SU-DHL-6 (cell line): ENCODE measurements at regions not wholly inside any gene's neighbourhood (a gene's known extent, or its start where the extent isn't known, plus 50 kb on each side); places are given as distances from the start of the nearest gene placed in this dataset.

ENCODE experiments used
- H2AFZ ChIP-seq: fragments of 200-600 bp; sonication (generic); 2 replicates; pipeline ENCODE4 v1.6.1; 2014; ENCODE audit warnings: low read depth, mild to moderate bottlenecking, moderate library complexity, mixed read lengths, antibody characterized with exemption, low read length; ENCODE audit not compliant: severe bottlenecking
- H3F3A ChIP-seq: fragments of 200-600 bp; shearing (Covaris generic); 2 replicates; pipeline ENCODE4 v1.6.0; 2016; ENCODE audit warnings: antibody characterized with exemption, mild to moderate bottlenecking; ENCODE audit not compliant: insufficient read depth
- H3K27ac ChIP-seq: fragments of 200-600 bp; sonication (generic); 2 replicates; pipeline ENCODE4 v1.5.1; 2016; ENCODE audit warnings: low read depth, mild to moderate bottlenecking, low read length, moderate library complexity, mixed read lengths
- H3K27me3 ChIP-seq: fragments of 200-600 bp; sonication (generic), shearing (Covaris generic); 2 replicates; pipeline ENCODE4 v1.6.0; 2014; ENCODE audit warnings: mild to moderate bottlenecking, low read length
- H3K36me3 ChIP-seq: fragments of 200-600 bp; sonication (generic); 2 replicates; pipeline ENCODE4 v1.6.1; 2014; ENCODE audit warnings: mild to moderate bottlenecking, low read length, mixed read lengths
- H3K4me2 ChIP-seq: fragments of 300-600, 200-600 bp; shearing (Covaris generic), sonication (generic); 2 replicates; pipeline ENCODE4 v1.6.0; 2014; ENCODE audit warnings: low read length, low read depth, mild to moderate bottlenecking; ENCODE audit not compliant: poor library complexity, severe bottlenecking
- H3K4me3 ChIP-seq: fragments of 200-600 bp; sonication (generic); 2 replicates; pipeline ENCODE4 v1.5.1; 2014; ENCODE audit warnings: antibody characterized with exemption, low read length, mild to moderate bottlenecking, mixed read lengths; ENCODE audit not compliant: insufficient read depth, poor library complexity, severe bottlenecking
- H3K79me2 ChIP-seq: fragments of 200-600 bp; sonication (generic); 2 replicates; pipeline ENCODE4 v1.6.1; 2014; ENCODE audit warnings: mild to moderate bottlenecking, low read length, moderate library complexity; ENCODE audit not compliant: insufficient read depth
- H3K9ac ChIP-seq: fragments of 200-600 bp; sonication (generic); 2 replicates; pipeline ENCODE4 v1.7.0; 2014; ENCODE audit warnings: mild to moderate bottlenecking, low read length
- H3K9me2 ChIP-seq: fragments of 200-600 bp; sonication (generic); replicated peaks from 2 replicates; pipeline ENCODE4 v1.6.1; 2014; ENCODE audit warnings: low read length; ENCODE audit not compliant: insufficient read depth
- H3K9me3 ChIP-seq: fragments of 200-600 bp; sonication (generic); 2 replicates; pipeline ENCODE4 v1.6.1; 2014; ENCODE audit warnings: low read length, mixed read lengths; ENCODE audit not compliant: insufficient read depth
- H4K20me1 ChIP-seq: fragments of 200-600 bp; sonication (generic); 2 replicates; pipeline ENCODE4 v1.6.1; 2014; ENCODE audit warnings: low read depth, mild to moderate bottlenecking, antibody characterized with exemption, low read length, moderate library complexity, mixed read lengths
- EZH2phosphoT487 ChIP-seq: fragments of 200-600 bp; sonication (generic), shearing (Covaris generic); conservative IDR thresholded peaks from 2 replicates; pipeline ENCODE4 v1.6.1; 2018; ENCODE audit warnings: mild to moderate bottlenecking, antibody characterized with exemption, low read length, moderate library complexity, mixed read lengths
- TF ChIP-seq, protein P1 (sequence below): fragments of 200-600 bp; sonication (generic); IDR thresholded peaks from one replicate; pipeline ENCODE4 v1.5.1; 2017; ENCODE audit warnings: antibody characterized with exemption, mild to moderate bottlenecking, low read length, moderate library complexity; ENCODE audit not compliant: insufficient read depth, poor library complexity, severe bottlenecking

GRCh38 chr9:12494411-12494810 lies 198.8 kb upstream of the TYRP1 start:
- no peak overlapping the region for H3K9ac ChIP-seq
- no peaks in the 10 kb centered on the region for H3K79me2 ChIP-seq
- no peak overlapping the region for H3K4me3 ChIP-seq
- no peaks in the 10 kb centered on the region for H3K36me3 ChIP-seq
- no peak overlapping the region for H3K4me2 ChIP-seq
- no peak overlapping the region for H2AFZ ChIP-seq
- H3K27ac ChIP-seq, result no peak overlapping the region
- no peaks in the 10 kb centered on the region for H3K27me3 ChIP-seq
- H3K9me2 ChIP-seq, result no peaks in the 10 kb centered on the region
- no peaks in the 10 kb centered on the region for H4K20me1 ChIP-seq
- no peaks in the 10 kb centered on the region for H3K9me3 ChIP-seq
- no peak for TF ChIP-seq EZH2phosphoT487
- TF ChIP-seq, protein P1, sequence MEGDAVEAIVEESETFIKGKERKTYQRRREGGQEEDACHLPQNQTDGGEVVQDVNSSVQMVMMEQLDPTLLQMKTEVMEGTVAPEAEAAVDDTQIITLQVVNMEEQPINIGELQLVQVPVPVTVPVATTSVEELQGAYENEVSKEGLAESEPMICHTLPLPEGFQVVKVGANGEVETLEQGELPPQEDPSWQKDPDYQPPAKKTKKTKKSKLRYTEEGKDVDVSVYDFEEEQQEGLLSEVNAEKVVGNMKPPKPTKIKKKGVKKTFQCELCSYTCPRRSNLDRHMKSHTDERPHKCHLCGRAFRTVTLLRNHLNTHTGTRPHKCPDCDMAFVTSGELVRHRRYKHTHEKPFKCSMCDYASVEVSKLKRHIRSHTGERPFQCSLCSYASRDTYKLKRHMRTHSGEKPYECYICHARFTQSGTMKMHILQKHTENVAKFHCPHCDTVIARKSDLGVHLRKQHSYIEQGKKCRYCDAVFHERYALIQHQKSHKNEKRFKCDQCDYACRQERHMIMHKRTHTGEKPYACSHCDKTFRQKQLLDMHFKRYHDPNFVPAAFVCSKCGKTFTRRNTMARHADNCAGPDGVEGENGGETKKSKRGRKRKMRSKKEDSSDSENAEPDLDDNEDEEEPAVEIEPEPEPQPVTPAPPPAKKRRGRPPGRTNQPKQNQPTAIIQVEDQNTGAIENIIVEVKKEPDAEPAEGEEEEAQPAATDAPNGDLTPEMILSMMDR, result no peak
- H3F3A ChIP-seq, result no peaks in the 10 kb centered on the region

DNA sequence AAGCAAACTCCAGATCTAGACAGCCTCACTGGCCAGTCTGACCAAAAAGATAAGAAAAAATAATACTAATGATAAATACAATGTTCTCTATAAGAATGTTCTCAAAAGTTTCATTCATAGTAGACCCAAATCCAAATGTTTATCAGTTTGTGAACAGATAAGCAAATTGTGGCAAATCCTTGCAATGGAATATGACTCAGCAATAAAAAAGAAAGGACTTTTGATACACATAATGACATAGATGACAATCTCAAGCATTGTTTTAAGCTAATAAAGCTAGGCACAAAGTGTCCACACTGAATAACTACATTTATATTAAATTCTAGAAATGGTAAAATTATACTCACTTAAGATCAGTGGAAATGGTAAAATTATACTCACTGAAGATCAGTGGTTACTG lies 195.4 kb upstream of the TYRP1 start:
- Histone ChIP-seq H3F3A (no peaks in the 10 kb centered on the region), H3K79me2 (no peaks in the 10 kb centered on the region), H3K9me2 (no peaks in the 10 kb centered on the region), H3K27me3 (no peaks in the 10 kb centered on the region), H3K27ac (no peak overlapping the region), H3K4me2 (no peak overlapping the region), H3K9me3 (no peaks in the 10 kb centered on the region), H3K9ac (no peak overlapping the region), H3K4me3 (no peak overlapping the region), H3K36me3 (no peaks in the 10 kb centered on the region), H4K20me1 (no peaks in the 10 kb centered on the region), H2AFZ (no peak overlapping the region)
- TF ChIP-seq, protein P1, result no peak
- TF ChIP-seq EZH2phosphoT487, result no peak

- no peak overlapping the region for H3K9ac ChIP-seq
- no peak overlapping the region for H3K27ac ChIP-seq
- no peaks in the 10 kb centered on the region for H3K79me2 ChIP-seq
- H3K4me2 ChIP-seq, result no peak overlapping the region
- no peak for TF ChIP-seq EZH2phosphoT487
- TF ChIP-seq, protein P1, result no peak
- H3K9me2 ChIP-seq, result no peaks in the 10 kb centered on the region
- no peak overlapping the region for H3K4me3 ChIP-seq
- no peaks in the 10 kb centered on the region for H3K36me3 ChIP-seq
- no peaks in the 10 kb centered on the region for H3K27me3 ChIP-seq
- H2AFZ ChIP-seq, result no peak overlapping the region
- H4K20me1 ChIP-seq, result no peaks in the 10 kb centered on the region
- H3K9me3 ChIP-seq, result no peaks in the 10 kb centered on the region
- H3F3A ChIP-seq, result no peaks in the 10 kb centered on the region
These were observed 190.7 kb upstream of the TYRP1 start for GRCh38 chr9:12502520-12502919.
